Activated T-cell treated with anti-CD3 and anti-CD28 coated beads for 24 hours (primary cell): ENCODE measurements at regions not wholly inside any gene's neighbourhood (a gene's known extent, or its start where the extent isn't known, plus 50 kb on each side); places are given as distances from the start of the nearest gene placed in this dataset.

Source experiments
- DNase-seq: peaks from one replicate; pipeline ENCODE4 v3.0.0-alpha.2; 2020; ENCODE audit warnings: low read depth

DNA sequence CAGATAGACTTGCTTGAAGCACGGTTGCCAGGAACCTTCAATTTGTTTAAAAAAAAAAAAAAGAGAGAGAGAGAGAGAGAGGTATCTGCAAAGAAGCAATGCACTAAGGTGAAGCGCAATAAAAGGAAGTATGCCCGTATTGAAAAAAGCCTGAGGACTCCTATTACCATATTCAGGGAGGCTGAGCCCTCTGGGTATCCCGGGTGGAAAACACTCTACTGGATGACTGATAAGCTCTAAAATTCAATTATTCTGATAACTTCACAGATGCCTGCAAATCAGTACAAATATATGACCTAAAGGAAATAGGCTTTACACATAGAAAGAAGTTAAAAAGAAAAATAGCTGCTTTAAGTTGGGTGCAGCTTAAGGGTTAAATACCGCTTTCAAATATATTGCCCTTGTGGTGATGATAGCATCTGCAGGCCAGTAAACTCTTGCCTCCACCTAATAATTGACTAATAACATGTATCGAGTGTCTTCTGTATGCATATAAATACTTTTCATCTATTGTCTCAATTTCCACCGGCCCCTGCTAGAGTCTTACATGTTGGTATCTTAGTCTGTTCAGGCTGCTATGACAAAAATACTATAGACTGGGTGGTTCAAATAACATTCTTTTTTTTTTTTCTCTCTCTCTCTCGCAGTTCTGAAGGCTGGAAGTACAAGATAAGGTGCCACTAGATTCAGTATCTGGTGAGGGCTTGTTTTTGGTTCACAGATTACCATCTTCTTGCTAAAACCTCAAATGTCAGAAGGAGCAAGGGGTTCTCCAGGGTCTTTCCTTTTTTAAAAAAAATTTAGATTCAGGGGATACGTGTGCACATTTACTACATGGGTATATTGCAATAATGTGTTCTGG, 187.4 kb upstream of the JARID2 start:
- no peak for DNase-seq

- no peak for DNase-seq
These were observed 184.7 kb upstream of the JARID2 start for GRCh38 chr6:15061180-15061641.

GRCh38 chr6:15061908-15062515, 183.9 kb upstream of the JARID2 start:
- DNase-seq: no peak

- DNase-seq: no peak
These were observed 183.2 kb upstream of the JARID2 start for GRCh38 chr6:15062516-15063252.

- DNase-seq: no peak
These were observed 182.5 kb upstream of the JARID2 start for GRCh38 chr6:15063253-15063853.

DNA sequence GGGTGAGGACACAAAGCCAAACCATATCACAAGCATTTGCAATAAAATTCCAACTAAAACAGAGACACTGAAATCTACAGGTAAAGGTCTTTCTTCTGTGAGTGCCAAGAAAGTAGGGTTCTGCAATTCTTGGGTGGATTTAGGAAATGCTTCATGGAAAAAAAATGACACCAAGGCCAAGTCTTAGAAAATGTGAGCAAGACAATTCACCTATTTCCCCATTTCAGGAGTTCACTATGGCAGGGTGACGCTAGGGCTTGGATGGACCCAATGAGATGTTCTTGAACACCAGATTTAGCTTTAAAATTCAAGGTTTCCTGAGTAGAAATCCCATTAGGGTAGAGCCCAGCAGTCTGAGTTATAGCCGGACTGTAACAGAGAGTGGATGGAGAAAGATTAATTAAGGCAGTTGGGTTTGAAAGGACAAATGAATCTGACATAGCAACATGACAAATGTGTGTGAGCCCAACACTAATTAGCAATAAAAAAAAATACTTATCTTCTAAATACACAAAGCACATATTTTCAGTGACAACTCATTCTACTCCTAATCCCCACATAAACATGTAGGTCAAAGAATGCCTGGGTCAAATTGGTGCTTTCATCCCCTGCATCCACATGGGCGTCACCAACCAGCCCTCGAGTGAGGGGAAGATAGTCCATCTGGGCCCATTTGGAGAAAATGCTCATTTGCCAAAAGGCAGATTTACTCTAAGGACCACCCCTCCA, 180.4 kb upstream of the JARID2 start:
- DNase-seq: no peak

GRCh38 chr6:15066089-15066758, 179.6 kb upstream of the JARID2 start:
- no peak for DNase-seq

GRCh38 chr6:15073344-15073789, 172.5 kb upstream of the JARID2 start:
- no peak for DNase-seq

GRCh38 chr6:15073883-15074465, 171.9 kb upstream of the JARID2 start:
- DNase-seq: no peak

- DNase-seq: no peak
These were observed 171.1 kb upstream of the JARID2 start for GRCh38 chr6:15074806-15075205.

- DNase-seq: no peak
These were observed 169.3 kb upstream of the JARID2 start for GRCh38 chr6:15076565-15076964.

- no peak for DNase-seq
These were observed 168.9 kb upstream of the JARID2 start for GRCh38 chr6:15077006-15077405.

GRCh38 chr6:15077961-15078360, 167.9 kb upstream of the JARID2 start:
- no peak for DNase-seq

DNA sequence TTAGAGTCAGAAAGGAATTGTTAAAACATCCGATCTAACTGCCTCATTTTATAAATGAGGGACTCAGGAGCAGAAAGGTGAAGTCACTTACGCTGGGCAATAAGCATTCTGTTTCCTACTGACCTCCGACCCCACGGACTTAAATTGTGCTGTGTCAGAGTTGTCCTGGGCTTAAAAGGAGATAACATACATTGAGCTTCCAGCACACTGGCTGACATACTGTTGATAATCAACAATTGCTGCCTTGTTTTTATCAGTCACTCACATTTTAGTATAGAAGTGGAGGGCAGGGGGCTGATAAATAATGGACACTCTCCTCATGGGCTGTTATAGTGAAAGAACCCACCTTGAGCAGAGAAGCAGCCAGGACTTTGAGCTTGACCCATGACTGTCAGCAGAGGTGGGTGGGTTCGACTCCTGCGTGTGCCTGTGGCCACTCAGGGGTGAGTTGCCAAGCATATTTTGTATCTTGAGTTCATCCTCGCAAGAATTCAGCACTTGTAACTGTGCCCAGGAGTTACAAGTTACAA, 166.5 kb upstream of the JARID2 start:
- no peak for DNase-seq

- DNase-seq: no peak
These were observed 165.0 kb upstream of the JARID2 start for GRCh38 chr6:15080895-15081294.

GRCh38 chr6:15081447-15081846, 164.4 kb upstream of the JARID2 start:
- DNase-seq: no peak

GRCh38 chr6:15082708-15083107, 163.2 kb upstream of the JARID2 start:
- DNase-seq: no peak

DNA sequence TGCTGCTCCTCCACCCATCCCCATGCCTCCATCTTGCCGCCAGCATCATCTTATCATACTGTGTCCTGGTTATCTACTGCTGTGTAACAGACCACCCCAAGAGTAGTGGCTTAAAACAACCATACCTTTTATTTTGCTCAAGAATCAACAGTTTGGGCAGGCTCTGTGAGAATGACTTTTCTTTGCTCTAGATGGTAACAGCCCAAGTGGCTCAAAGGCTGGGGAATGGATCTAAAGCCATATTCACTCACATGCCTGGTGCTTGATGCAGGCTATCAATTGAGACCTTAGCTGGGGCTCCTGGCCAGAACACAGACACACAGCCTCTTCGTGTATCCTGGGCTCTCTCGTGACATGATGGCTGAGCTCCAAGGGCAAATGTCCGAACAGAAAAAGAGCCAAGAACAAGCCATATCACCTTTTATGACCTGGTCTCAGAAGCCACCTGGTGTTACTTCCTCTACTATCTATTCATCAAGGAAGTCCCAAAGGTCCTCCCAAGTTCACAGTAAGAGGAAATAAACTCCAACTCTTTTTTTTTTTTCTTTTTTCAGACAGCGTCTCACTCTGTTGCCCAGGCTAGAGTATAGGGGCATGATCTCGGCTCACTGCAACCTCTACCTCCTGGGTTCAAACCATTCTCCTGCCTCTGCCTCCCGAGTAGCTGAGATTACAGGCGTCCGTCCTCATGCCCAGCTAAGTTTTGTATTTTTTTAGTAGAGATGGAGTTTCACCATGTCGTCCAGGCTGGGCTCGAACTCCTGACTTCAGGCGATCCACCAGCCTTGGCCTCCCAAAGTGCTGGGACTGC, 159.3 kb upstream of the JARID2 start:
- DNase-seq: no peak

- DNase-seq: no peak
These were observed 158.7 kb upstream of the JARID2 start for GRCh38 chr6:15087186-15087589.
